Loucy (cell line): ENCODE measurements at regions not wholly inside any gene's neighbourhood (a gene's known extent, or its start where the extent isn't known, plus 50 kb on each side); places are given as distances from the start of the nearest gene placed in this dataset.

ENCODE experiments used
- H2AFZ ChIP-seq: fragments of 200-600 bp; sonication (generic); 2 replicates; pipeline ENCODE4 v1.6.0; 2016; ENCODE audit warnings: antibody characterized with exemption, mild to moderate bottlenecking, low read length, moderate library complexity
- H3F3A ChIP-seq: fragments of 200-600 bp; 2 replicates; pipeline ENCODE4 v1.6.0; 2016; ENCODE audit warnings: antibody characterized with exemption, low read depth, mild to moderate bottlenecking
- H3K27me3 ChIP-seq: fragments of 200-600 bp; sonication (generic); 2 replicates; pipeline ENCODE4 v1.6.1; 2014; ENCODE audit warnings: low read length, mild to moderate bottlenecking; ENCODE audit not compliant: insufficient read depth, poor library complexity, severe bottlenecking
- H3K36me3 ChIP-seq: fragments of 200-600 bp; sonication (generic); 2 replicates; pipeline ENCODE4 v1.6.1; 2016; ENCODE audit warnings: low read length; ENCODE audit not compliant: insufficient read depth
- H3K4me1 ChIP-seq: fragments of 200-600 bp; sonication (generic); 2 replicates; pipeline ENCODE4 v1.5.1; 2014; ENCODE audit warnings: low read length, mild to moderate bottlenecking; ENCODE audit not compliant: insufficient read depth, poor library complexity, severe bottlenecking
- H3K4me2 ChIP-seq: fragments of 200-600 bp; sonication (generic); 2 replicates; pipeline ENCODE4 v1.6.0; 2014; ENCODE audit warnings: antibody characterized with exemption, low read length, low read depth, mild to moderate bottlenecking; ENCODE audit not compliant: poor library complexity, severe bottlenecking
- H3K4me3 ChIP-seq: fragments of 200-600 bp; sonication (generic); 2 replicates; pipeline ENCODE4 v1.5.1; 2014; ENCODE audit warnings: low read length, mild to moderate bottlenecking, mixed read lengths; ENCODE audit not compliant: poor library complexity, severe bottlenecking
- H3K79me2 ChIP-seq: fragments of 200-600 bp; sonication (generic); 2 replicates; pipeline ENCODE4 v1.6.1; 2014; ENCODE audit warnings: low read length; ENCODE audit not compliant: insufficient read depth
- H3K9ac ChIP-seq: fragments of 200-600 bp; sonication (generic); 2 replicates; pipeline ENCODE4 v1.6.0; 2014; ENCODE audit warnings: mild to moderate bottlenecking, low read depth, low read length, moderate library complexity; ENCODE audit not compliant: poor library complexity, severe bottlenecking
- H3K9me2 ChIP-seq: fragments of 200-600 bp; sonication (generic); replicated peaks from 2 replicates; pipeline ENCODE4 v1.6.1; 2016; ENCODE audit warnings: low read depth, low read length, mixed read lengths
- H3K9me3 ChIP-seq: fragments of 200-600 bp; sonication (generic); 2 replicates; pipeline ENCODE4 v1.6.1; 2014; ENCODE audit warnings: mild to moderate bottlenecking, antibody characterized with exemption, low read length, low read depth; ENCODE audit not compliant: insufficient read depth
- H4K20me1 ChIP-seq: fragments of 200-600 bp; sonication (generic); 2 replicates; pipeline ENCODE4 v1.6.0; 2014; ENCODE audit warnings: antibody characterized with exemption, low read length, mild to moderate bottlenecking; ENCODE audit not compliant: insufficient read depth, poor library complexity, severe bottlenecking
- CTCF ChIP-seq: fragments of 200-600 bp; sonication (generic); conservative IDR thresholded peaks from 2 replicates; pipeline ENCODE4 v1.5.1; 2014; ENCODE audit warnings: mild to moderate bottlenecking, antibody characterized with exemption, low read length
- EZH2phosphoT487 ChIP-seq: fragments of 200-600 bp; IDR thresholded peaks from 2 replicates; pipeline ENCODE4 v1.6.1; 2018; ENCODE audit warnings: antibody characterized with exemption, mild to moderate bottlenecking, moderate library complexity, borderline replicate concordance

GRCh38 chr14:101118746-101119591 lies 215.4 kb upstream of the RTL1 start:
- Histone ChIP-seq H3K9ac (peak overlapping the region; percentile 95), H3K4me1 (peaks cover 41% of the 10 kb centered on the region)

GRCh38 chr14:101119830-101120571 lies 216.5 kb upstream of the RTL1 start:
- Histone ChIP-seq H3K9ac (peak overlapping the region; percentile 95), H3F3A (no peaks in the 10 kb centered on the region; the same call in 1 of the 2 replicates), H3K79me2 (peaks cover 38% of the 10 kb centered on the region), H3K4me2 (peak overlapping the region; percentile 86), H3K4me1 (peaks cover 41% of the 10 kb centered on the region), H3K9me2 (no peaks in the 10 kb centered on the region), H3K4me3 (peak overlapping the region; percentile 84), H4K20me1 (no peaks in the 10 kb centered on the region), H3K36me3 (no peaks in the 10 kb centered on the region), H3K9me3 (no peaks in the 10 kb centered on the region), H3K27me3 (no peaks in the 10 kb centered on the region), H2AFZ (no peak overlapping the region)
- TF ChIP-seq CTCF (peak; percentile 37), EZH2phosphoT487 (no peak)

More at GRCh38 chr14:101118746-101119591, 215.4 kb upstream of the RTL1 start:
- Histone ChIP-seq H2AFZ (no peak overlapping the region), H3K4me2 (peak overlapping the region; percentile 86), H3K9me2 (no peaks in the 10 kb centered on the region), H3K4me3 (peak overlapping the region; percentile 84), H3K9me3 (no peaks in the 10 kb centered on the region), H4K20me1 (no peaks in the 10 kb centered on the region), H3K27me3 (no peaks in the 10 kb centered on the region), H3F3A (no peaks in the 10 kb centered on the region; the same call in 1 of the 2 replicates), H3K36me3 (no peaks in the 10 kb centered on the region), H3K79me2 (peaks cover 38% of the 10 kb centered on the region)
- no peak for TF ChIP-seq EZH2phosphoT487
- no peak for TF ChIP-seq CTCF

GRCh38 chr14:101120641-101121507 lies 217.4 kb upstream of the RTL1 start:
- Histone ChIP-seq H3K36me3 (no peaks in the 10 kb centered on the region), H3K9me2 (no peaks in the 10 kb centered on the region), H3K4me1 (peaks cover 41% of the 10 kb centered on the region), H2AFZ (0 out of 2 replicates have a peak overlapping the region, but pooled peaks have one; percentile 10), H3K4me2 (peak overlapping the region; percentile 86), H3K9me3 (no peaks in the 10 kb centered on the region), H3K27me3 (no peaks in the 10 kb centered on the region), H3K4me3 (peak overlapping the region; percentile 84), H3K9ac (peak overlapping the region; percentile 95), H3K79me2 (peaks cover 38% of the 10 kb centered on the region), H3F3A (no peaks in the 10 kb centered on the region; the same call in 1 of the 2 replicates), H4K20me1 (no peaks in the 10 kb centered on the region)
- TF ChIP-seq CTCF (no peak), EZH2phosphoT487 (no peak)
